Loucy (cell line): ENCODE measurements at regions not wholly inside any gene's neighbourhood (a gene's known extent, or its start where the extent isn't known, plus 50 kb on each side); places are given as distances from the start of the nearest gene placed in this dataset.

Experiments
- H2AFZ ChIP-seq: fragments of 200-600 bp; sonication (generic); 2 replicates; pipeline ENCODE4 v1.6.0; 2016; ENCODE audit warnings: antibody characterized with exemption, mild to moderate bottlenecking, low read length, moderate library complexity
- H3F3A ChIP-seq: fragments of 200-600 bp; 2 replicates; pipeline ENCODE4 v1.6.0; 2016; ENCODE audit warnings: antibody characterized with exemption, low read depth, mild to moderate bottlenecking
- H3K27me3 ChIP-seq: fragments of 200-600 bp; sonication (generic); 2 replicates; pipeline ENCODE4 v1.6.1; 2014; ENCODE audit warnings: low read length, mild to moderate bottlenecking; ENCODE audit not compliant: insufficient read depth, poor library complexity, severe bottlenecking
- H3K36me3 ChIP-seq: fragments of 200-600 bp; sonication (generic); 2 replicates; pipeline ENCODE4 v1.6.1; 2016; ENCODE audit warnings: low read length; ENCODE audit not compliant: insufficient read depth
- H3K4me1 ChIP-seq: fragments of 200-600 bp; sonication (generic); 2 replicates; pipeline ENCODE4 v1.5.1; 2014; ENCODE audit warnings: low read length, mild to moderate bottlenecking; ENCODE audit not compliant: insufficient read depth, poor library complexity, severe bottlenecking
- H3K4me2 ChIP-seq: fragments of 200-600 bp; sonication (generic); 2 replicates; pipeline ENCODE4 v1.6.0; 2014; ENCODE audit warnings: antibody characterized with exemption, low read length, low read depth, mild to moderate bottlenecking; ENCODE audit not compliant: poor library complexity, severe bottlenecking
- H3K4me3 ChIP-seq: fragments of 200-600 bp; sonication (generic); 2 replicates; pipeline ENCODE4 v1.5.1; 2014; ENCODE audit warnings: low read length, mild to moderate bottlenecking, mixed read lengths; ENCODE audit not compliant: poor library complexity, severe bottlenecking
- H3K79me2 ChIP-seq: fragments of 200-600 bp; sonication (generic); 2 replicates; pipeline ENCODE4 v1.6.1; 2014; ENCODE audit warnings: low read length; ENCODE audit not compliant: insufficient read depth
- H3K9ac ChIP-seq: fragments of 200-600 bp; sonication (generic); 2 replicates; pipeline ENCODE4 v1.6.0; 2014; ENCODE audit warnings: mild to moderate bottlenecking, low read depth, low read length, moderate library complexity; ENCODE audit not compliant: poor library complexity, severe bottlenecking
- H3K9me2 ChIP-seq: fragments of 200-600 bp; sonication (generic); replicated peaks from 2 replicates; pipeline ENCODE4 v1.6.1; 2016; ENCODE audit warnings: low read depth, low read length, mixed read lengths
- H3K9me3 ChIP-seq: fragments of 200-600 bp; sonication (generic); 2 replicates; pipeline ENCODE4 v1.6.1; 2014; ENCODE audit warnings: mild to moderate bottlenecking, antibody characterized with exemption, low read length, low read depth; ENCODE audit not compliant: insufficient read depth
- H4K20me1 ChIP-seq: fragments of 200-600 bp; sonication (generic); 2 replicates; pipeline ENCODE4 v1.6.0; 2014; ENCODE audit warnings: antibody characterized with exemption, low read length, mild to moderate bottlenecking; ENCODE audit not compliant: insufficient read depth, poor library complexity, severe bottlenecking
- CTCF ChIP-seq: fragments of 200-600 bp; sonication (generic); conservative IDR thresholded peaks from 2 replicates; pipeline ENCODE4 v1.5.1; 2014; ENCODE audit warnings: mild to moderate bottlenecking, antibody characterized with exemption, low read length
- EZH2phosphoT487 ChIP-seq: fragments of 200-600 bp; IDR thresholded peaks from 2 replicates; pipeline ENCODE4 v1.6.1; 2018; ENCODE audit warnings: antibody characterized with exemption, mild to moderate bottlenecking, moderate library complexity, borderline replicate concordance

- H3K4me2 ChIP-seq: no peak overlapping the region
- H3K36me3 ChIP-seq: no peaks in the 10 kb centered on the region
- no peak overlapping the region for H3K4me3 ChIP-seq
- no peaks in the 10 kb centered on the region for H3K27me3 ChIP-seq
- no peaks in the 10 kb centered on the region for H4K20me1 ChIP-seq
- H3K9me2 ChIP-seq: no peaks in the 10 kb centered on the region
- no peak for TF ChIP-seq CTCF
- no peak for TF ChIP-seq EZH2phosphoT487
- no peak overlapping the region for H2AFZ ChIP-seq
- no peaks in the 10 kb centered on the region for H3K9me3 ChIP-seq
- H3K4me1 ChIP-seq: no peaks in the 10 kb centered on the region
- H3K79me2 ChIP-seq: no peaks in the 10 kb centered on the region
- no peaks in the 10 kb centered on the region for H3F3A ChIP-seq
- no peak overlapping the region for H3K9ac ChIP-seq
These were observed 160.1 kb upstream of the CADM1 start for GRCh38 chr11:115664313-115664712.

- H3K4me2 ChIP-seq: no peak overlapping the region
- TF ChIP-seq EZH2phosphoT487: no peak
- TF ChIP-seq CTCF: no peak
- no peaks in the 10 kb centered on the region for H3K4me1 ChIP-seq
- H3K9me3 ChIP-seq: no peaks in the 10 kb centered on the region
- H4K20me1 ChIP-seq: no peaks in the 10 kb centered on the region
- no peaks in the 10 kb centered on the region for H3K27me3 ChIP-seq
- no peak overlapping the region for H3K9ac ChIP-seq
- H3K79me2 ChIP-seq: no peaks in the 10 kb centered on the region
- no peak overlapping the region for H2AFZ ChIP-seq
- H3F3A ChIP-seq: no peaks in the 10 kb centered on the region
- no peaks in the 10 kb centered on the region for H3K9me2 ChIP-seq
- no peaks in the 10 kb centered on the region for H3K36me3 ChIP-seq
- H3K4me3 ChIP-seq: no peak overlapping the region
These were observed 159.6 kb upstream of the CADM1 start for GRCh38 chr11:115663790-115664189.

- Histone ChIP-seq H3K4me3 (no peak overlapping the region), H2AFZ (no peak overlapping the region), H3K9me3 (no peaks in the 10 kb centered on the region), H4K20me1 (no peaks in the 10 kb centered on the region), H3K9ac (no peak overlapping the region), H3K27me3 (no peaks in the 10 kb centered on the region), H3K36me3 (no peaks in the 10 kb centered on the region), H3K4me1 (no peaks in the 10 kb centered on the region), H3K4me2 (no peak overlapping the region), H3K9me2 (no peaks in the 10 kb centered on the region), H3K79me2 (no peaks in the 10 kb centered on the region), H3F3A (no peaks in the 10 kb centered on the region)
- TF ChIP-seq EZH2phosphoT487: no peak
- no peak for TF ChIP-seq CTCF
These were observed 156.0 kb upstream of the CADM1 start for GRCh38 chr11:115660030-115660805.
